NT2/D1 (cell line): ENCODE measurements at regions not wholly inside any gene's neighbourhood (a gene's known extent, or its start where the extent isn't known, plus 50 kb on each side); places are given as distances from the start of the nearest gene placed in this dataset.

Experiments used
- SUZ12 ChIP-seq: IDR thresholded peaks from 2 replicates; pipeline ENCODE4 v1.6.1; 2011; ENCODE audit not compliant: insufficient read length, insufficient read depth; ENCODE audit errors: extremely low read depth
- YY1 ChIP-seq: IDR thresholded peaks from 2 replicates; pipeline ENCODE4 v1.6.1; 2011; ENCODE audit not compliant: insufficient read length, insufficient read depth
- ZNF274 ChIP-seq: IDR thresholded peaks from 2 replicates; pipeline ENCODE4 v1.6.1; 2011; ENCODE audit warnings: mild to moderate bottlenecking, low read depth, low read length

- no peak for TF ChIP-seq YY1
- TF ChIP-seq SUZ12 = no peak
- TF ChIP-seq ZNF274 = no peak
Observed at GRCh38 chr12:89965993-89966392, 257.4 kb upstream of the ATP2B1 start.
